HG02943 (cell line): ENCODE measurements at regions not wholly inside any gene's neighbourhood (a gene's known extent, or its start where the extent isn't known, plus 50 kb on each side); places are given as distances from the start of the nearest gene placed in this dataset.

ENCODE experiments used
- ATAC-seq: cut with Tn5 transposase; IDR thresholded peaks from one replicate; pipeline ENCODE4 v1.9.1; 2021; ENCODE audit warnings: mild to moderate bottlenecking, low read depth, moderate library complexity; ENCODE audit not compliant: unreplicated experiment

DNA sequence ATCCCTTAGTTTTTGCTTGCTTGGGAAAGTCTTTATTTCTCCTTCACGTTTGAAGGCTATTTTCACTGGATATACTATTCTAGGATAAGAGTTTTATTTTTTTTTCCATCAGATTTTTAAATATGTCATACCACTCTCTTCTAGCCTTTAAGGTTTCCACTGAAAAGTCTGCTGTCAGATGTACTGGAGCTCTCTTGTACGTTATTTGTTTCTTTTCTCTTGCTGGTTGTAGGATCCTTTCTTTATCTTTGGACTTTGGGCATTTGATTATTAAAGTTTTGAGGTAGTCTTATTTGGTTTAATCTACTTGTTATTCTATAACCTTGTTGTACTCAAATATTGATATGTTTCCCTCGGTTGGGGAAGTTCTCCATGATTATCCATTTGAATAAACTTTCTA is 848.4 kb upstream of the COX7C start:
- no peak for ATAC-seq

DNA sequence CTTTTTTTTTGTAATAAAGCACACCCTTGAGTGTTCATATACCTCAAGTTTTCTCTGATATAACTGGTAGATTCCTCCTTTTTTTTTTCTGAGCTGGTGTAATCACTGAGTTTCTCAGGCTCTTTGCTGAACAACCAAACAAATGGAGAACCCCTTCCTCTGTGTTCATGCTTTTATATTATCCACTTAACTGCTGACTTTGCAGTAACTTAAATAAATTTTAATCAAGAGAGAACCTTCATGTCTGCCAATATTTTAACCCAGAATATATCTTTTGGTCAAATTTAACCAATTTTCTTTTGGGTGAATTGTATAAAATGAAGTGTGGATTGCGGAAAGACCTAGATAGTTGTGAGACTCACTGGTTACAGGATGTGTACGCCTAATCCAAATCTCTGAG is 833.0 kb upstream of the COX7C start:
- ATAC-seq, result no peak

DNA sequence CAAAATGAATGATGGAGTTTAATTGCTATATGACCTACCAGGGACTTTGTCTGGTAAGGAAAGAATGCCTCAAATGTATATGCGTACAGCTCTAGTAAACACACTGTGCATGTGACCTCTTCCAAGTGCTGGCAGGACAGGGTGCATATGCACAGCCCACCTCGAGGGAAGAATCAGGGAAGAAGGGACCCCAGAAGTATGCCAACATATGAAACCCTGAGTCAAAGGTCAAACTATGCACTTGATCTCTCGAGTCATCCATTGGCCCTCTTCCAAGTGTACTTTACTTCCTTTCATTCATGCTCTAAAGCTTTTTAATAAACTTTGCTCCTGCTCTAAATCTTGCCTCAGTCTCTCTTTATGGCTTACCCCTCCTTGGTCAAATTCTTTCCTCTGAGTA is 804.6 kb upstream of the COX7C start:
- ATAC-seq, result no peak

DNA sequence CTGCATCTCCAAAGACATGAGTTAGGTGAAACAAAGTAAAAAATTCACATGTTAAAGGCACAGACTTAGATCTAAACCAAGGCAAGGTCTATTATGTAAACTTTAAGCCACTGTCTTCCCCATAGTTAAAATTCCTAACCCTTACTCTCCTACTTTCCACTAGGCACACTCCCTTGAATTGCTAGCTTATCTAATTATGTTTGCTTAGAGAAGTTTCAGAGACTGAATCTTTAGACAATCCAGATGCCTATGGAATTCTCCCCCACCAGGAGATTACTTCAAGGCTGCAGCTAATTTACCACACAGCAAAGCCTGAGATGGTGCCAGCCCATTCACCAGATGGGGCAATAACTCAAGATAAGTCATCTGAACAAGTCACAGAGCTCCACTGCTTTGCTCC is 803.1 kb upstream of the COX7C start:
- ATAC-seq, result no peak

DNA sequence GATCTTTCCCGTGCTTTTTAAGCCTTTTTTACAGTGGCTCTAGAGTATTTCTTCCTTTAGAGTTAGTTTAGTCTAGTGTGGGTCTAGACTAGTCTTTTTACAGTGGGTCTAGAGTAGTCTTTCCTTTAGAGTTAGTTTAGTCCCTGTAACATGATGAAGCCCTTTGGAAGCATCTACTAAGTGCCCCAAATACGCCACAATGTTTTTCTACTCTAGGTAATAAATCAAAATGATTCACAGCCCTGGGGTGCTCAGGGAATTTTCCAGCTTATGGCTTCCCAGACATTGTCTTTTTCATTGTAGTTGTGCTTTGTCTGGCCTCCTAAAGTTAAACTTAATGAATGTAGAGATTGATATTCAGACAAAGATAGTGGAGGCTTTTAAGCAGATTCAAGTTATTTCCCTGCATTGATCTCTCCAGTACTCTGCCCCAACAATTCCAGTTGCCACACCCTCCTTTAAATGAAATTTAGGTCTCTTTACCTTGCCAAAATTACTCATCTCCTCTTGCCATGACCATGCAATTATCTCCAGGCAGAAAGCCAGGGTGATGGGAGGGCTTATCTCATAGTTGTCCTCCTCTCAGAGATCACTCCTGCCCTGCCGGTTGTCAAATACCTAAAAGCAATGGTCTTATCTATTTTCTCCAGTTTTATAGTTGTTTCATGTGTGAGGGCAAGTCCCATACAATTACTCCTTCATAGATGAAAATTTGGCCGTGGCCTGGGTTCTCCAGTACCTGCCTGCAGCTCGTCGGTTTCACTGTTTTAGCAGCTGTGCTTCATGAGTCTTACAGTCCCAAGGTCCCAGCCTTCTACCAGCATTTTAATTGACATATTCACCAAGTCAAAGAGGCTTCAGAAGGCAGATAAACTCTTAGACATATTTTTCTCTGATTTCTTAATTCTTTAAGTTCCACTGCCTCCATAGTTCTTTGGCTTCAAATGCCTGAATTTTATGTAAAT is 794.0 kb upstream of the COX7C start:
- ATAC-seq, result no peak

DNA sequence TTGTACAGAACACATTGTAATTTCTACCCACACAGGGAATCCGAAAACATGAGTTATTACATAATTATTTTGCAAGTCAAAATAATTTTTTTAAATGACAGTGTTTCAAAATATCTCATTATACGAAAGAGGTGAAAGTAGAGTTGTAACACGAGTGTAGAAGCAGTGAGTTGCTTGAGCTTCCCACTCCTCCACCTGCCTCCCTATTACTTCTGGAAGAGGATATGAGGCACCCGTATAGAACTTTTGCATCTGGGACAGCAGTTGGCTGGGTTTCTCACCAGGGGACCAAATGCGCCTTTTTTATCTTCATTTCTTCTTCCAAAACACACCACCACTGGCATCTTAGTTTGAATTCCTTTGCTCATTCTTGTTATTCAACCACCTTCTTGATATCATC is 779.0 kb upstream of the COX7C start:
- ATAC-seq, result no peak

DNA sequence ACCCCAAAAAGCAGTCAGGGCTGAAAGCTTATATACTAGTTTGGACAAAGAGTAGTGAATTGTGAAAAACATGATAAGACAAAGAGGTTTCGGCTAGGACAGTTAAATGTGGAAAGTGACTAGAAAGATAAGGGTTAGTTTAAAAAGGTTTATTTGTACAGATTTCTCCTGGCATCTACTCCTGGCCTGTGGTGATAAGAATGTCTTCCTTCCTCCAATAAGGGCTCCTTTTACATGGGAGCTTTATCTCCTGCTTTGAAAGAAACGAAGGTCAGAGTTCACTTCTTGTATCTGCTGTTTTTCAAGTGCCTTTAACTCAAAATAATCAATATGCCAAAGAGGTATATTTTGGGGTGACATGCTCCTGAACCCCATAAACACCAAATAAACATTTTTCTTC is 776.1 kb upstream of the COX7C start:
- ATAC-seq, result no peak

DNA sequence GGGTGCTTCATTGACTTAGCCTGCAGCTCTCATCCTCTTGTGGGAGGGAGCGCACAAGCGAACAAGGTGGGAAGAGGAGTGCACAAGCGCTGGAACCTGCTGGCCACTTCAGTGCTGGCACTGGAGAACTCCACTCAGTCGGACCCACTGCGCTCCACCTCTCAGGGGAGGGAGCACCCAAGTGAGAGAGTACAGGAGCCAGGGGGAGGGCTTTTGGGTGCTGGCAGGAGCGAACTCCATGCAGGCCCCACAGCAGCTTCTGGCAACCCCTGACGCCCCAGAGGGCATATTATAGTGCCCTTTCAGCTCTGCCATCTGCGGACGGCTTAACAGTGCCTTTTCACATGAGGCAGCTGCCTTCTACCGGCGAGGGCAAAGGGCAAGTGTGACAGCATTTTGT is 774.2 kb upstream of the COX7C start:
- no peak for ATAC-seq

DNA sequence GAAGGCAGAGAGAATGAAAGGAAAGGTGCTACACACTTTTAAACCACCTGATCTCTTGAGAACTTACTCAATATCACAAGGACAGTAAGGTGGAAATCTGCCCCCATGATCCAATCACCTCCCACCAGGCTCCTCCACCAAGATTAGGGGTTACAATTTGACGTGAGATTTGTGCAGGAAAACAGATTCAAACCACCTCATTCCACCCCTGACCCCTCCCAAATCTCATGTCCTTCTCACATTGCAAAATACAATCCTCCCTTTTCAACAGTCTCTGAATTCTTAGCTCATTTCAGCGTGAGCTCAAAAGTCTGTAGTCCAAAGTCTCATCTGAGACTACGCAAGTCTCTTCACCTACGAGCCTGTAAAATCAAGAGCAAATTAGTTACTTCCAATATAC is 768.3 kb upstream of the COX7C start:
- ATAC-seq, result no peak

DNA sequence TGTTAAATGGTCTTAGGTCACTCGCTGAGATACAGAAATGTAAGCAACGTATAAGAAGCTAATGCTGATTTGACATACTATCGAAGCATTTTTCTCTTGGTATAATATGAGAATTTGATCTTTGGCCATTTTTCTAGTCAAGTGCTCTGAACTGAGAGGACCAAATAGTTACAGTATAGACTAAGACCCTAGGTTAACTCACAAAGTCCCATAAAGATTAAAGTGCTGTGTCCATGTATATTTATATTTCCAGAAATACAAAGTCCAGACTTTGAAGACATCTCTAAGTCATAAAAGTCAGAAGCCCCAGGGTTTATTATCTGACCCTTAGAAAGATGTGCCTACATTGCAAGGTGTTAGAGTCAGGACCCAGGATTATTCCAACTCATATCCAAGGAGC is 752.4 kb upstream of the COX7C start:
- ATAC-seq, result no peak

DNA sequence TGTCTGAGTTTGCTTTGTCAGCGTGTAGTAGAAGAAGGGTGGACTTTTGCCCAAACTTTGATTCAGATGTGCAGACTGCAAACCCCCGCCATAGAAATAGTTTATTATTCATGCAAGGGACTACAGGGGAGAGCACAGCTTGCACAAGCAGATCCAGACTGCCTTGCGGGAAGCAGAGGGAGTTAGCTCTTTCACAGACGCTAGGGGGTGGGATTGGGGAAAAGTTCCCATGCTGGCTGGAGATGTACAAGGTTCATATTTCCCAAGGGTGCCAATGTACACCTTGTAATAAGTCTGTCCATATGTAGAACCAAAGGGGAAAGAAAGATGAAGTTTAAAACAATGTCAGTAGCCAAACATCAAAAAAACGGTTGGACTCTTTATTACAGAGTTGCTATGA is 749.7 kb upstream of the COX7C start:
- no peak for ATAC-seq

DNA sequence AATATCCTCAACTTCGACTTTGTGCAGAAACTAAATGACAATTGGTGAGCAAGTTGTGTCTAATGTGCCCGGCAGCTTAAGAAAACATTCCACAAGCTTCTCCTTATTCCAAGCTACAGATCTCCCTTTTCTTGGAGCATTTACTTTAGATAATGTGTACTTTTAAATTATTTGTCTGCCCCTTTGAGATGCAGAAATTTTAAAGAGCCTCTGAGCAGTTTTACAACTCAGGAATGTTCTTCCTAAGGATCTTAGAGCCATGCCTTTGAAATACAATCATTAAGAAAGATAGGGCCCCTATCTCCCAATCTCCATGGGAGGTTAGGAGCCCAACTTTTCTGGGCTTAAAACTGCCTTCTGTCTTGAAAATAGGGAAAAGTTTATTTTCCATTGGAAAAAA is 723.7 kb upstream of the COX7C start:
- ATAC-seq, result no peak

DNA sequence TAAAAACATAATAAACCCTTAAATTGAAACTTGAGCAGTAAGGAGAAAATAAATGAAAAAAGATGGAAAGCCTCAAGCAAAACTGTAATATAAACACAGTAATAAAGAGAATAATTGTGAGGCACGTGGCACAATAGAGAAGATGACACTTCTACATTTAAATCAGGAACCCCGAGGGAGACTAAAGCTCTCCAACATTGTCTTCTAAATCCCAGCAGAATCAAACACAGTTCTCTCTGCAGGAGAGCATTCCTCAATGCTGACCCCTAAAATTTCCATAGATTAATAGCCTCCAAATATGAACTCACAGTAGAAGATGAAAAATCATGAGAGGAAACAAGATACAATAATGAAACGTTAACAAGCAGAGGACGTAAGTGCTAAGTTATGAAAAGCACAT is 721.2 kb upstream of the COX7C start:
- no peak for ATAC-seq

DNA sequence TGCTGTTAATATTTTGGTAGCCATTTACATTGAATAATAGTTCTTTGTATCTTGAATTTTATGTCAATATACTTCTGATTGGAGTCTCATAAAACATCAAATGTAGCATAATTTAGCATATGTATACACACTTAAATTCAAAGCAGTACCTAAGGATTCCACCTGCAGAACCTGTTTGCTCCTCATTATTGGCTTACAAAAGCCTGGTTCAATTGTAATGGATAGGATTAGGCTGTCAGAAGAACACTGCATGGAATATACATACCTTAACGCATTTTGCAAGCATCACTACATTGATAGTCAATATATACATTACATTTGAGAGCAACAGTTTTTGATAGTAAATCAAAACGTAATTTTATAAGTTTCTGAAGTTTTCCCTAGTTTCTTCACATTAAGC is 711.3 kb upstream of the COX7C start:
- ATAC-seq, result no peak

DNA sequence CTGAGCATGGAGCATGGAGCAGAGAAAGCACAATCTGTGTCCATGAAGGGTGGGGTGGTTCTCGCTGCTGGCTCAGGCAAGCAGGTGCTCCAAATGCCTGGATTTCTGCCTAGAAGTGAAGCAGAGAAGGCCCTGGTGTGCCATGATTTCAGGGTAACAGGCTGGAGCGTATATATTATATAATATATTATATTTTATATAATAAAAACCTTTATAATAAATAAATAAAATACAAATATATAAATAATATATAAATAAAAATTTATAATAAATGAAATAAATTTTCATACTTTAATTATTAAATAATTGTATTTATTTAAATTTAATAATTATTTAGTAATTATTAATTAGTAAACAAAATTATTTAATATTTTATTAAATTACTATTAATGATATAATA is 707.4 kb upstream of the COX7C start:
- no peak for ATAC-seq

DNA sequence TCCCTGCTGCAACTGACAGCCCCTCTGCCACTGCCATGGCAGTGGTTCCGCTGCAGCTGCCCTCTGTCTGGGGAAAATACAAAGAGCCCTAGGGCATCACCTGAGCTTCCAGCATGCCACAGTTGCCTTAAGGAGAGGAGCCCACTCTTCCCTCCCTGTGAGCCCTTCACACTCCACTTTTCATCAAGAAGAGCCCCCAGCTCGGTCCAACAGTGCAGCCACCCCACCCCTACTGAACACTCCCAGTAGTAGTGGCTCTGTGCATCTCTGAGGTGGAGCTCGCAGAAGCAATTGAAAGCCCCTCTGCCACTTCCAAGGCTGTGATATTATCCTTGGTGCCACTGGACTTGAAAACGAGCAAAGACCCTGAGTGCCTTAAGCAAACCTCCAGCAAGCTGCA is 696.8 kb upstream of the COX7C start:
- ATAC-seq, result no peak

DNA sequence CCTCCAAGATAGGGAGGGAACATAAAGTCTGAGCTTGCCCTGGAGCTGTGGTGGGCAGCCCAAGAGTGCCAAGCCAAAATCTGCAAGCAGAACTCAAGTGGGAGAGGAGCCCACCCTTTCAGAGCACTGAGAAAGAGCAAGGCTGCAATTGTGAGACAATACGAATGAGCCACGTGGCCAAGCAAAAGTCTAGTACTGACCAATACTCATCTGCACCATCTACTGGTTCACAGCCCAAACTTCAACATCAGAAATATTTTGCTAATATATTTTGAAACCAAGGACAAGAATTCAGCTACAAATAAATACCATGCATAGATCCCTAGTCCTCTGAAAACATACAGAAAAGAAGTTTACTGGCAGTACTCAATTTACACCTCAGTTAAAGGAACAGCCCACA is 696.2 kb upstream of the COX7C start:
- no peak for ATAC-seq

DNA sequence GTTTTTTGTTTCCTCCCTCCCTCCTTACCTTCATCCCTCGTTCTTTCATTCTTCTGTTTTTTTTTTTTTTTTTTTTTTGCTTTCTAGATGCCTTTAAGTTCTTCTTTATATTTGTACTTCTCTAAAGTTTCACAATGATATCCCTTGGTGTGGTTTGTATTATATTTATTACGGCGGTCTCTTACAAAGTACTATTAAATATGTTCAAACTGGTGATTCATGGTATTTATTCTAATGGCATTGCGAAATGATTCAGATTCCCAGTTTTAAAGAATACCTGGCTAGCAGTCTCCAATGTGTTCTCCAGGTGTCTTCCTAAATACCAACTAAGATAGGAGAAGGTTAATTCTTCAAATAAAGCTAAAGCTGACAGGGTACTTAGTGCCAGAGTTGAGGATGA is 690.1 kb upstream of the COX7C start:
- ATAC-seq, result no peak

DNA sequence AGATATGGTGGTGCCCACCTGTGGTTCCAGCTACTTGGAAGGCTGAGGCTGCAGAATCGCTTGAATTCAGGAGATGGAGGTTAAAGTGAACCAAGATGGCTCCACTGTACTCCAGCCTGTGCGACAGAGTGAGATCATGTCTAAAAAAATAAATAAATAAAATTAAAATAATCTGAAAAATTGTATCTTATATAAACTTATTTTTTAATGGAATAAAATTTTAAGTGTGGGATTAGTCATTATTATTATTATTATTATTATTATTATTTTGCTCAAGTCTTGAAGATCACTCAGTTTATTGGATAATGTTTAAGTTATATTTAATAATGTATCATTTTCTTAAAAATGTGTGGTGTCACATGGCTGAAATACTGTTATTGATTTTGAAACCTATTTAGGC is 688.0 kb upstream of the COX7C start:
- no peak for ATAC-seq

DNA sequence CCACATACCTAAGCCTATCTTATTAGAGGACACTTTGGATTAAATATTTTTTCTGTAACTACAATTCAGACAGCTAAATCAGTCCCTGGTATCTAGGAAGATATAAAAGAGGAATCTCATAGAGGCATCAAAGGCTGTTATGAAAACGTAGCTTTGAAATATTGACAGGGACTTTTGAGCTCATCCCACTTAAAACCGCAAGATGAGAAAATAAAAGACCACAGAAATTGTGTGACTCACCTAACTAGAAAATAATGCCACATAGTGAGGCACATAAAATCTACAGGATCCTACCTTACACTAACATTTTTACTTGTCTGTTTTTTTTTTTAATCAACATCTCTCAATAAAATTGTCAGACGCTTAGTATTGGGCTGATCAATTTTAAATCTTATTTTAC is 686.5 kb upstream of the COX7C start:
- ATAC-seq, result no peak

DNA sequence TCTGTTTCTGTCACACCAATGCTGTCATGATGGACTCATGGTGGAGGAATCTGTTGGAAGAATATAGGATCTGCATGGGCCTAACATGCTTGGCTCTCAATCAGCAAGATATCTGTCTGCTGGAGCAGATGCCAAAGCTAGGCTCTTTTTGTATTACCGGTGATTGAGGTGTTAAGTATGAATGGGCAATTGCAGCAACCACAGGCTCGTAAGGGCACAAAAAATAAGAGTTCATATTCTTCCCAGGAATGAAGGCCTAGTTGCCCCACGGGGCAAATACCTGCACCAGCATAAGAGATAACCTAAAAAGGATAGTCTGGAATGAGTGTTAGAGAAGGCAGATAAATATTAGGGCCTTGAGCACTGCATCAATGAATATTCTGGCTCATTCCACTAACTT is 679.5 kb upstream of the COX7C start:
- no peak for ATAC-seq

DNA sequence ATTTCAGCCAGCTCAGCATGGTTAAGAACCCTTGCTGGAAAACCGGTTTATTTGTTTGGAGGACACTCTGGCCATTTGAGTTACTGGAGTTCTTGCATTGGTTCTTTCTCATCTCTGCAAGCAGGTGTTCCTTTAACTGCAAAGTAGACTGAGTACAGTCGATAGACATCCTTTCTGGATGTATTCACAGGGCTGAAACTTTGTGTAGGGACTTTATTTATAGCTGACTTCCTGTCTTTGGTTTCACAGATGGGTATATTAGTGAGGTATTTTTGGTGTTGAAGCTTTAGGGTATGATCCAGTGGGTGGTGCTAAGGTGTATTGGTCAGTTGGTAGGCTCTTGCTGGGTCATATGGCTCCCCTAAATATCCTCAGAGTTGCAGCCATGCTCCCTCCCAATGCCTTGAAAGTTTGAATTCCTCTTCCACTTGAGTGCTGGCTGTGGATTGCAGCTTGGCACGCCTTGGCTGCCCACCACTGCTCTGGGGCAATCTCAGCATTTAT is 666.0 kb upstream of the COX7C start:
- ATAC-seq, result no peak
